ENCODE measurements at regions not wholly inside any gene's neighbourhood (a gene's known extent, or its start where the extent isn't known, plus 50 kb on each side); places are given as distances from the start of the nearest gene placed in this dataset.

- TF ChIP-seq CTCF (IDR thresholded peaks at IDR 0.05; ENCODE audit: borderline replicate concordance, extremely low read depth, low read length, poor library complexity, severe bottlenecking) (no peak), EZH2 (IDR thresholded peaks at IDR 0.05; ENCODE audit: borderline replicate concordance, low read depth, low read length, severe bottlenecking) (no peak)
Measured at GRCh38 chr12:90124289-90124688, 415.7 kb upstream of the ATP2B1 start.
